HUES48 (cell line): ENCODE measurements at regions not wholly inside any gene's neighbourhood (a gene's known extent, or its start where the extent isn't known, plus 50 kb on each side); places are given as distances from the start of the nearest gene placed in this dataset.
"Not testable (repeated sequence)": the region's sequence is repeated elsewhere in the genome, so short reads cannot be mapped to it uniquely, and the experiment has no call there.

Experiments
- H3K27ac ChIP-seq: one replicate; pipeline ENCODE4 v1.7.0; 2013; ENCODE audit warnings: low read depth, low read length, inconsistent platforms
- H3K27me3 ChIP-seq: 2 replicates; pipeline ENCODE4 v1.6.1; 2013; ENCODE audit warnings: mild to moderate bottlenecking, low read length; ENCODE audit not compliant: control insufficient read depth, insufficient read depth
- H3K36me3 ChIP-seq: 2 replicates; pipeline ENCODE4 v1.6.1; 2013; ENCODE audit warnings: low read length; ENCODE audit not compliant: control insufficient read depth, insufficient read depth
- H3K4me1 ChIP-seq: 2 replicates; pipeline ENCODE4 v1.6.1; 2013; ENCODE audit warnings: mild to moderate bottlenecking, low read length; ENCODE audit not compliant: control insufficient read depth, insufficient read depth
- H3K4me3 ChIP-seq: 2 replicates; pipeline ENCODE4 v1.5.1; 2013; ENCODE audit warnings: mild to moderate bottlenecking, low read depth, low read length
- H3K9ac ChIP-seq: 2 replicates; pipeline ENCODE4 v1.6.1; 2013; ENCODE audit warnings: mild to moderate bottlenecking, low read depth, low read length, moderate library complexity
- H3K9me3 ChIP-seq: 2 replicates; pipeline ENCODE4 v1.6.1; 2013; ENCODE audit warnings: low read length; ENCODE audit not compliant: control insufficient read depth, insufficient read depth

GRCh38 chr7:47179812-47180515 lies 401.9 kb downstream of the TNS3 start:
- H3K9me3 ChIP-seq, result peaks cover 10% of the 10 kb centered on the region
- H3K4me1 ChIP-seq, result 0 out of 2 replicates have a peak, but pooled peaks cover 3% of the 10 kb centered on the region
- no peak overlapping the region for H3K4me3 ChIP-seq
- no peak overlapping the region for H3K9ac ChIP-seq
- H3K27ac ChIP-seq, result no peak overlapping the region
- no peaks in the 10 kb centered on the region for H3K36me3 ChIP-seq
- no peaks in the 10 kb centered on the region; the same call in 1 of the 2 replicates for H3K27me3 ChIP-seq

- H3K4me1 ChIP-seq, H3K36me3 ChIP-seq, H3K27me3 ChIP-seq, H3K4me3 ChIP-seq, H3K27ac ChIP-seq, H3K9ac ChIP-seq: not testable (repeated sequence)
- peaks cover 10% of the 10 kb centered on the region for H3K9me3 ChIP-seq
Observed at GRCh38 chr7:47172602-47173539, 409.0 kb downstream of the TNS3 start.

GRCh38 chr7:47170516-47170915 lies 411.4 kb downstream of the TNS3 start:
- no peak overlapping the region for H3K9ac ChIP-seq
- H3K36me3 ChIP-seq, result no peaks in the 10 kb centered on the region
- no peak overlapping the region for H3K27ac ChIP-seq
- H3K27me3 ChIP-seq, result no peaks in the 10 kb centered on the region
- no peak overlapping the region for H3K4me3 ChIP-seq
- no peaks in the 10 kb centered on the region for H3K4me1 ChIP-seq
- H3K9me3 ChIP-seq, result 0 out of 2 replicates have a peak, but pooled peaks cover under 1% of the 10 kb centered on the region

- no peaks in the 10 kb centered on the region for H3K27me3 ChIP-seq
- H3K9ac ChIP-seq, result no peak overlapping the region
- H3K4me3 ChIP-seq, result no peak overlapping the region
- peaks cover 5% of the 10 kb centered on the region; the same call in 1 of the 2 replicates for H3K9me3 ChIP-seq
- H3K4me1 ChIP-seq, result peaks cover 13% of the 10 kb centered on the region
- H3K36me3 ChIP-seq, result no peaks in the 10 kb centered on the region
- no peak overlapping the region for H3K27ac ChIP-seq
Observed at GRCh38 chr7:47154791-47155190, 427.1 kb downstream of the TNS3 start.

GRCh38 chr7:47153576-47153975 lies 428.3 kb downstream of the TNS3 start:
- Histone ChIP-seq H3K4me3 (no peak overlapping the region), H3K9ac (no peak overlapping the region), H3K36me3 (no peaks in the 10 kb centered on the region), H3K27ac (no peak overlapping the region), H3K9me3 (no peaks in the 10 kb centered on the region), H3K4me1 (peaks cover 13% of the 10 kb centered on the region), H3K27me3 (no peaks in the 10 kb centered on the region)

- H3K9me3 ChIP-seq, result no peaks in the 10 kb centered on the region
- no peak overlapping the region for H3K4me3 ChIP-seq
- no peaks in the 10 kb centered on the region for H3K36me3 ChIP-seq
- no peaks in the 10 kb centered on the region for H3K27me3 ChIP-seq
- no peak overlapping the region for H3K9ac ChIP-seq
- no peak overlapping the region for H3K27ac ChIP-seq
- peaks cover 13% of the 10 kb centered on the region for H3K4me1 ChIP-seq
Observed at GRCh38 chr7:47153058-47153457, 428.9 kb downstream of the TNS3 start.

GRCh38 chr7:47152307-47152706 lies 429.6 kb downstream of the TNS3 start:
- Histone ChIP-seq H3K4me1 (peaks cover 13% of the 10 kb centered on the region), H3K4me3 (no peak overlapping the region), H3K36me3 (no peaks in the 10 kb centered on the region), H3K27me3 (no peaks in the 10 kb centered on the region), H3K9me3 (no peaks in the 10 kb centered on the region), H3K27ac (no peak overlapping the region), H3K9ac (no peak overlapping the region)

GRCh38 chr7:47150497-47151260 lies 431.2 kb downstream of the TNS3 start:
- no peaks in the 10 kb centered on the region for H3K36me3 ChIP-seq
- no peak overlapping the region for H3K4me3 ChIP-seq
- no peak overlapping the region for H3K27ac ChIP-seq
- H3K9me3 ChIP-seq, result no peaks in the 10 kb centered on the region
- no peak overlapping the region for H3K9ac ChIP-seq
- peaks cover 13% of the 10 kb centered on the region for H3K4me1 ChIP-seq
- no peaks in the 10 kb centered on the region for H3K27me3 ChIP-seq

- no peak overlapping the region for H3K4me3 ChIP-seq
Observed at GRCh38 chr7:47149971-47150370, 431.9 kb downstream of the TNS3 start.

GRCh38 chr7:47149208-47149839 lies 432.6 kb downstream of the TNS3 start:
- Histone ChIP-seq H3K9ac (no peak overlapping the region), H3K27ac (no peak overlapping the region), H3K9me3 (no peaks in the 10 kb centered on the region), H3K27me3 (no peaks in the 10 kb centered on the region), H3K36me3 (no peaks in the 10 kb centered on the region), H3K4me1 (peaks cover 13% of the 10 kb centered on the region), H3K4me3 (no peak overlapping the region)

More at GRCh38 chr7:47149971-47150370, 431.9 kb downstream of the TNS3 start:
- no peaks in the 10 kb centered on the region for H3K36me3 ChIP-seq
- H3K27me3 ChIP-seq, result no peaks in the 10 kb centered on the region
- H3K4me1 ChIP-seq, result peaks cover 13% of the 10 kb centered on the region
- no peaks in the 10 kb centered on the region for H3K9me3 ChIP-seq
- H3K9ac ChIP-seq, result no peak overlapping the region
- H3K27ac ChIP-seq, result no peak overlapping the region
